GM23338 (cell line): ENCODE measurements at regions not wholly inside any gene's neighbourhood (a gene's known extent, or its start where the extent isn't known, plus 50 kb on each side); places are given as distances from the start of the nearest gene placed in this dataset.

Source experiments
- ATAC-seq: fragments of 200-7000 bp; cut with Tn5 transposase; 3 replicates; pipeline ENCODE4 v1.9.1; 2020
- DNase-seq: peaks from one replicate; pipeline ENCODE4 v3.0.0-alpha.2; 2015; ENCODE audit warnings: low spot score
- H2AFZ ChIP-seq: fragments of 200-600 bp; sonication (generic); 2 replicates; pipeline ENCODE4 v1.8.0; 2016; ENCODE audit warnings: antibody characterized with exemption, mild to moderate bottlenecking, moderate library complexity
- H3F3A ChIP-seq: fragments of 200-600 bp; sonication (generic); replicated peaks from 2 replicates; pipeline ENCODE4 v1.8.0; 2017; ENCODE audit warnings: antibody characterized with exemption, mixed run types, low read depth
- H3K27ac ChIP-seq: fragments of 200-600 bp; sonication (generic); 2 replicates; pipeline ENCODE4 v1.6.1; 2016; ENCODE audit warnings: low read depth
- H3K27me3 ChIP-seq: fragments of 200-600 bp; sonication (generic); 2 replicates; pipeline ENCODE4 v1.8.0; 2016; ENCODE audit warnings: mild to moderate bottlenecking, mixed run types, moderate library complexity; ENCODE audit not compliant: insufficient read depth
- H3K36me3 ChIP-seq: fragments of 200-600 bp; sonication (generic); 2 replicates; pipeline ENCODE4 v1.8.0; 2016; ENCODE audit warnings: mild to moderate bottlenecking; ENCODE audit not compliant: insufficient read depth
- H3K4me1 ChIP-seq: fragments of 200-600 bp; sonication (generic); 2 replicates; pipeline ENCODE4 v1.8.0; 2016; ENCODE audit warnings: mild to moderate bottlenecking, moderate library complexity; ENCODE audit not compliant: insufficient read depth
- H3K4me2 ChIP-seq: fragments of 200-600 bp; sonication (generic); 2 replicates; pipeline ENCODE4 v1.7.1; 2017; ENCODE audit warnings: mixed run types
- H3K4me3 ChIP-seq: fragments of 200-600 bp; sonication (generic); 2 replicates; pipeline ENCODE4 v1.6.1; 2016; ENCODE audit warnings: mixed run types
- H3K79me2 ChIP-seq: fragments of 200-600 bp; sonication (generic); replicated peaks from 2 replicates; pipeline ENCODE4 v1.8.0; 2017; ENCODE audit warnings: mild to moderate bottlenecking; ENCODE audit not compliant: insufficient read depth
- H3K9me2 ChIP-seq: fragments of 200-600 bp; sonication (generic); 2 replicates; pipeline ENCODE4 v1.8.0; 2017; ENCODE audit not compliant: insufficient read depth
- H4K20me1 ChIP-seq: fragments of 200-600 bp; sonication (generic); replicated peaks from 2 replicates; pipeline ENCODE4 v1.8.0; 2017; ENCODE audit warnings: mild to moderate bottlenecking; ENCODE audit not compliant: insufficient read depth
- H3K27ac Mint-ChIP-seq: 2 replicates; pipeline ENCODE4 v1.8.0; 2020; ENCODE audit warnings: inconsistent platforms, mild to moderate bottlenecking, moderate library complexity, mixed read lengths
- H3K27me3 Mint-ChIP-seq: 3 replicates; pipeline ENCODE4 v1.8.0; 2022; ENCODE audit warnings: low read depth, mild to moderate bottlenecking, moderate library complexity, mixed read lengths, inconsistent platforms; ENCODE audit not compliant: insufficient read depth, poor library complexity
- H3K36me3 Mint-ChIP-seq: 3 replicates; pipeline ENCODE4 v1.8.0; 2021; ENCODE audit warnings: low read depth, mild to moderate bottlenecking, inconsistent platforms, moderate library complexity, mixed read lengths
- H3K4me1 Mint-ChIP-seq: 3 replicates; pipeline ENCODE4 v1.8.0; 2020; ENCODE audit warnings: mild to moderate bottlenecking, inconsistent platforms, mixed read lengths
- H3K4me3 Mint-ChIP-seq: 3 replicates; pipeline ENCODE4 v1.8.0; 2021; ENCODE audit warnings: moderate library complexity, mild to moderate bottlenecking, inconsistent platforms, mixed read lengths
- H3K9me3 Mint-ChIP-seq: 3 replicates; pipeline ENCODE4 v1.8.0; 2020; ENCODE audit warnings: moderate library complexity, mild to moderate bottlenecking, inconsistent platforms, mixed read lengths
- CREB1 ChIP-seq: fragments of 250-450 bp; sonication (Bioruptor Pico); IDR thresholded peaks from 2 replicates; pipeline ENCODE4 v1.5.0; 2020; ENCODE audit warnings: low read depth, mild to moderate bottlenecking, moderate library complexity
- EZH2 ChIP-seq: fragments of 200-600 bp; sonication (generic); IDR thresholded peaks from one replicate; pipeline ENCODE4 v1.8.0; 2017; ENCODE audit warnings: antibody characterized with exemption, mild to moderate bottlenecking, low read depth; ENCODE audit not compliant: unreplicated experiment
- EZH2phosphoT487 ChIP-seq: fragments of 200-600 bp; sonication (generic); IDR thresholded peaks from one replicate; pipeline ENCODE4 v1.8.1; 2018; ENCODE audit warnings: antibody characterized with exemption; ENCODE audit not compliant: unreplicated experiment
- NANOG ChIP-seq: IDR thresholded peaks from 2 replicates; pipeline ENCODE4 v1.6.1; 2016; ENCODE audit warnings: antibody characterized with exemption, borderline replicate concordance
- POLR2AphosphoS5 ChIP-seq: IDR thresholded peaks from 2 replicates; pipeline ENCODE4 v1.6.1; 2016; ENCODE audit warnings: antibody characterized with exemption, low read depth
- REST ChIP-seq: IDR thresholded peaks from one replicate; pipeline ENCODE4 v1.6.1; 2018; ENCODE audit warnings: antibody characterized with exemption; ENCODE audit not compliant: unreplicated experiment
- STAT1 ChIP-seq: IDR thresholded peaks from one replicate; pipeline ENCODE4 v1.6.1; 2016; ENCODE audit warnings: antibody characterized with exemption; ENCODE audit not compliant: unreplicated experiment
- ZNF114 ChIP-seq: fragments of 250-450 bp; sonication (Bioruptor Pico); IDR thresholded peaks from 2 replicates; pipeline ENCODE4 v1.5.0; 2020; ENCODE audit warnings: mild to moderate bottlenecking, moderate library complexity
- ZNF331 ChIP-seq: fragments of 250-450 bp; sonication (Bioruptor Pico); IDR thresholded peaks from 2 replicates; pipeline ENCODE4 v1.5.0; 2020; ENCODE audit warnings: low read depth, mild to moderate bottlenecking, moderate library complexity
- ZNF462 ChIP-seq: fragments of 250-450 bp; sonication (Bioruptor Pico); IDR thresholded peaks from 2 replicates; pipeline ENCODE4 v1.5.0; 2020; ENCODE audit warnings: mild to moderate bottlenecking, moderate library complexity
- TF ChIP-seq, protein P1 (sequence below): IDR thresholded peaks from 2 replicates; pipeline ENCODE4 v1.6.1; 2016; ENCODE audit warnings: antibody characterized with exemption
- TF ChIP-seq, protein P2 (sequence below), 2 experiments: fragments of 200-600 bp in 1 of 2; sonication (generic) in 1 of 2; conservative IDR thresholded peaks; 2 replicates each; pipeline versions ENCODE4 v1.5.1 to v1.6.1; 2016 to 2017; ENCODE audit warnings: antibody characterized with exemption in 2 of 2, low read depth in 2 of 2, mild to moderate bottlenecking in 2 of 2, moderate library complexity in 1 of 2

DNA sequence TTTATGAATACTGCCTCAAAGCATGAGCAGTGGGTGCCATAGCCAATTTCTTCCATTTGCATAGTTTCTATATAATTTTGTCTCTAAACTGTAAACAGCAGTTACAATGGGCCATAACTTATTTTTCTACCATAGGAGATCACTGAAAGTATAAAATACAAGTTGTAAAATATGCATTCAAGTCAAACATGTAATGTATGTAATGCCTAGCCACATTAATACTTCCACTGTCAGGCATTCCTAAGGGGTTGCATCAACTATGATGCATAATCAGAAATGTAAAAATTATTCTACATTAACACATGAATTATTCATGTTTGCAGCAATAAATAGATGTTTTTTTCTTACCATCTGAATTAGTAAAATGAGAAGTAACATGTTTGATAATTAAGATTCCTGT, 560.3 kb upstream of the ZP4 start (continued):
- TF ChIP-seq ZNF331 (CRISPR knock-in tag) (no peak), STAT1 (no peak), CREB1 (CRISPR knock-in tag) (no peak), ZNF114 (CRISPR knock-in tag) (no peak), POLR2AphosphoS5 (no peak)

- DNase-seq (no peak), ATAC-seq (no peak)
- Histone ChIP-seq H3K36me3 (no peaks in the 10 kb centered on the region), H3F3A (no peaks in the 10 kb centered on the region), H3K79me2 (no peaks in the 10 kb centered on the region), H3K4me3 (no peak overlapping the region), H3K9me2 (no peaks in the 10 kb centered on the region), H3K4me2 (no peak overlapping the region), H3K4me1 (no peaks in the 10 kb centered on the region), H2AFZ (no peak overlapping the region), H3K27ac (no peak overlapping the region), H4K20me1 (no peaks in the 10 kb centered on the region), H3K27me3 (no peaks in the 10 kb centered on the region)
- Mint-ChIP-seq H3K4me3 (no peak overlapping the region), H3K27me3 (no peaks in the 10 kb centered on the region), H3K4me1 (peaks cover 6% of the 10 kb centered on the region; the same call in 1 of the 3 replicates), H3K27ac (no peak overlapping the region), H3K9me3 (peaks cover 3% of the 10 kb centered on the region; the same call in 2 of the 3 replicates), H3K36me3 (peaks cover 6% of the 10 kb centered on the region; the same call in 1 of the 3 replicates)
- TF ChIP-seq EZH2 (no peak), REST (no peak), ZNF114 (CRISPR knock-in tag) (no peak), NANOG (no peak), STAT1 (no peak), ZNF462 (CRISPR knock-in tag) (no peak), EZH2phosphoT487 (no peak), CREB1 (CRISPR knock-in tag) (no peak), POLR2AphosphoS5 (no peak), ZNF331 (CRISPR knock-in tag) (no peak)
- TF ChIP-seq, protein P1, sequence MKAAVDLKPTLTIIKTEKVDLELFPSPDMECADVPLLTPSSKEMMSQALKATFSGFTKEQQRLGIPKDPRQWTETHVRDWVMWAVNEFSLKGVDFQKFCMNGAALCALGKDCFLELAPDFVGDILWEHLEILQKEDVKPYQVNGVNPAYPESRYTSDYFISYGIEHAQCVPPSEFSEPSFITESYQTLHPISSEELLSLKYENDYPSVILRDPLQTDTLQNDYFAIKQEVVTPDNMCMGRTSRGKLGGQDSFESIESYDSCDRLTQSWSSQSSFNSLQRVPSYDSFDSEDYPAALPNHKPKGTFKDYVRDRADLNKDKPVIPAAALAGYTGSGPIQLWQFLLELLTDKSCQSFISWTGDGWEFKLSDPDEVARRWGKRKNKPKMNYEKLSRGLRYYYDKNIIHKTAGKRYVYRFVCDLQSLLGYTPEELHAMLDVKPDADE: no peak
- TF ChIP-seq, protein P2, sequence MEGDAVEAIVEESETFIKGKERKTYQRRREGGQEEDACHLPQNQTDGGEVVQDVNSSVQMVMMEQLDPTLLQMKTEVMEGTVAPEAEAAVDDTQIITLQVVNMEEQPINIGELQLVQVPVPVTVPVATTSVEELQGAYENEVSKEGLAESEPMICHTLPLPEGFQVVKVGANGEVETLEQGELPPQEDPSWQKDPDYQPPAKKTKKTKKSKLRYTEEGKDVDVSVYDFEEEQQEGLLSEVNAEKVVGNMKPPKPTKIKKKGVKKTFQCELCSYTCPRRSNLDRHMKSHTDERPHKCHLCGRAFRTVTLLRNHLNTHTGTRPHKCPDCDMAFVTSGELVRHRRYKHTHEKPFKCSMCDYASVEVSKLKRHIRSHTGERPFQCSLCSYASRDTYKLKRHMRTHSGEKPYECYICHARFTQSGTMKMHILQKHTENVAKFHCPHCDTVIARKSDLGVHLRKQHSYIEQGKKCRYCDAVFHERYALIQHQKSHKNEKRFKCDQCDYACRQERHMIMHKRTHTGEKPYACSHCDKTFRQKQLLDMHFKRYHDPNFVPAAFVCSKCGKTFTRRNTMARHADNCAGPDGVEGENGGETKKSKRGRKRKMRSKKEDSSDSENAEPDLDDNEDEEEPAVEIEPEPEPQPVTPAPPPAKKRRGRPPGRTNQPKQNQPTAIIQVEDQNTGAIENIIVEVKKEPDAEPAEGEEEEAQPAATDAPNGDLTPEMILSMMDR (conservative IDR thresholded peaks at IDR 0.05; ENCODE audit: low read depth in 2 of 2): no peak
Measured at GRCh38 chr1:238443687-238444086, 553.0 kb upstream of the ZP4 start.
